Esophagus muscularis mucosa (tissue), 4 donors: ENCODE measurements at regions not wholly inside any gene's neighbourhood (a gene's known extent, or its start where the extent isn't known, plus 50 kb on each side); places are given as distances from the start of the nearest gene placed in this dataset.

Experiments
- EP300 ChIP-seq: sonication (generic); formaldehyde crosslinking; IDR thresholded peaks from one replicate; pipeline ENCODE4 v1.6.1; 2017; ENCODE audit warnings: antibody characterized with exemption
- POLR2A ChIP-seq: fragments of 450-650 bp; IDR thresholded peaks from one replicate; pipeline ENCODE4 v1.6.1; 2017; ENCODE audit warnings: antibody characterized with exemption, moderate library complexity, mild to moderate bottlenecking, low read depth
- POLR2AphosphoS5 ChIP-seq, 2 donors: sonication (generic); formaldehyde crosslinking; IDR thresholded peaks; one replicate each; pipeline ENCODE4 v1.6.1; 2017; ENCODE audit warnings: antibody characterized with exemption in 2 of 2
- TF ChIP-seq, protein P1 (sequence below), 3 experiments: fragments of 200-600 bp in 2 of 3; fragments of 450-650 bp in 1 of 3; sonication (generic) in 2 of 3; IDR thresholded peaks; one replicate each; pipeline ENCODE4 v1.5.1; 2017 to 2019; ENCODE audit warnings: antibody characterized with exemption in 3 of 3, mild to moderate bottlenecking in 2 of 3, moderate library complexity in 1 of 3

DNA sequence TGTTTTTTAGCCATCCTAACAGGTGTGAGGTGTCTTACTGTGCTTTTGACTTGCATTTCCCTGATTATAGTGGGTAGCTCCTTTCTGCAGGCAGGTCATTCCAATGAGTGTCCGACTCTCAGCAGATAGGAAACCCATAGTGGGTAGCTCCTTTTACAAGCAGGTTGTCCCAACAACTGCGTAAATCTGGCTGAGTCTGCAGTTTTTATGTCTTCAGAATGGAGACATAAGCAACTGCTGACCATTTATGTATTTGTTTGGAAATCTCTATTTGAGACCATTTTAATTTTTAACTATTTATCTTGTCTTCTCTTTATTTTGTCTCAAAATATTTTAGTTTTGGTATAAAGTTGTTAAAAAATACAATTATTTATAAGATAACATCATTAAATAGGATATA is 839.4 kb downstream of the SLITRK6 start:
- TF ChIP-seq, protein P1, sequence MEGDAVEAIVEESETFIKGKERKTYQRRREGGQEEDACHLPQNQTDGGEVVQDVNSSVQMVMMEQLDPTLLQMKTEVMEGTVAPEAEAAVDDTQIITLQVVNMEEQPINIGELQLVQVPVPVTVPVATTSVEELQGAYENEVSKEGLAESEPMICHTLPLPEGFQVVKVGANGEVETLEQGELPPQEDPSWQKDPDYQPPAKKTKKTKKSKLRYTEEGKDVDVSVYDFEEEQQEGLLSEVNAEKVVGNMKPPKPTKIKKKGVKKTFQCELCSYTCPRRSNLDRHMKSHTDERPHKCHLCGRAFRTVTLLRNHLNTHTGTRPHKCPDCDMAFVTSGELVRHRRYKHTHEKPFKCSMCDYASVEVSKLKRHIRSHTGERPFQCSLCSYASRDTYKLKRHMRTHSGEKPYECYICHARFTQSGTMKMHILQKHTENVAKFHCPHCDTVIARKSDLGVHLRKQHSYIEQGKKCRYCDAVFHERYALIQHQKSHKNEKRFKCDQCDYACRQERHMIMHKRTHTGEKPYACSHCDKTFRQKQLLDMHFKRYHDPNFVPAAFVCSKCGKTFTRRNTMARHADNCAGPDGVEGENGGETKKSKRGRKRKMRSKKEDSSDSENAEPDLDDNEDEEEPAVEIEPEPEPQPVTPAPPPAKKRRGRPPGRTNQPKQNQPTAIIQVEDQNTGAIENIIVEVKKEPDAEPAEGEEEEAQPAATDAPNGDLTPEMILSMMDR (IDR thresholded peaks at IDR 0.05) = no peak
- TF ChIP-seq POLR2A (no peak), EP300 (no peak), POLR2AphosphoS5 (IDR thresholded peaks at IDR 0.05) (no peak)
